AG09319 (cell line): ENCODE measurements at regions not wholly inside any gene's neighbourhood (a gene's known extent, or its start where the extent isn't known, plus 50 kb on each side); places are given as distances from the start of the nearest gene placed in this dataset.

Experiments
- DNase-seq: peaks from one replicate; pipeline ENCODE4 v3.0.0-alpha.2; 2010; ENCODE audit warnings: low read depth; ENCODE audit errors: extremely low read depth
- CTCF ChIP-seq: IDR thresholded peaks from 2 replicates; pipeline ENCODE4 v1.5.1; 2011; ENCODE audit warnings: low read depth, mild to moderate bottlenecking, inconsistent platforms, low read length, moderate library complexity

DNA sequence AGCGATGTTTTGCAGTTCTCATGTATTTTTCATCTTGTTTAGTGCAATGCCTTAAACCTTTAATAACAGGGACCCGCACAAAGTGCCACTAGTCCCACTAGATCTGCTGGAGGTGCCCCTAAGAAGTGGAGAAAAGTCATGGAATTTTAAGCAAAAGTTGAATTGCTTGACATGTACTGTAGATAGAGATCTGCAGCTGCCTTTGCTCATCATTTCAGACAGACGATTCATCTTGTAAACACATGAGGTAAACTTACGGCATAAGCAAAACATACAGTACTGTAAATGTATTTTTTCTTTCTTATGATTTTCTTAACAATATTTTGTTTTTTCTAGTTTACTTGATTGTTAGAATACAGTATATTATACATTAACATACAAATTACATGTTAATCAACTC is 295.6 kb downstream of the CASP12 start:
- TF ChIP-seq CTCF, result no peak
- no peak for DNase-seq

GRCh38 chr11:104594228-104594958 is 303.9 kb downstream of the CASP12 start:
- no peak for TF ChIP-seq CTCF
- no peak for DNase-seq

DNA sequence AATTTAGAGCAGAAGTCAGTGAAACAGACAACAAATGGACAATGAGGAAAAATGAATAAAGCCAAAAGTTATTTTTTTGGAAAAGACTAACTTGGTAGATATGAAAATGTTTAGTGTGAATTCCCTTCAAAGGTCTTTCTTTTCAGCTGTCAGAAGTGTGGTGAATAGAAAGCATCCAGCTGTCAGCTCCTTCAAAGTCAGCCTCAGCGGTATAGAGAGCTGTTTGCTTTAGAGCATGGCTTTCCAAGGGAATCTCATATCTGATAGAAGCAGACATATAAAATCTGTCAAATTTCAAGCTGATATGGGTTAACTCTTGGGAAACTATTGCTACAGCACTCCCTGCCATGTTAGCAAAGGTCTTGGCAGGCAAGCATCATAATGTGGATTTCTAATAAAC is 309.3 kb downstream of the CASP12 start:
- no peak for DNase-seq
- no peak for TF ChIP-seq CTCF

GRCh38 chr11:104588446-104588845 is 309.8 kb downstream of the CASP12 start:
- no peak for TF ChIP-seq CTCF
- DNase-seq, result no peak

DNA sequence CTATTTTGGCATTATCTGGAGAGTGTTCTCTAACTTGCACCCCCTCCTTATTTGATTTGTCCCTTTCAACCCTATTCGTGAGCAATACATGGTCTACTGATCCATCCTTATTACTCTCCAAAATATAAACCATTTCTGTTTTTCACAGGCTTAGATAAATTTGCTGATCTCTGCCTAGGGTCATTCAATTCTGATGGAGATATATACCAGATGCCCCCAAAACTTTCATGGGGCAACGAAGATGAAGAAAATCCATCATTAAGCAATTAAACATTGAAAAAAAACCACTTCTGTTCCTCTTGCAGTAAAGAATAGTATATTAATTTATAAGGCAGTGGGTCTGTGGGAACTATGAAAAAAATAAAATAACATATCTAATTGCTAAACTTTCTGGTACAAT is 313.4 kb downstream of the CASP12 start:
- no peak for TF ChIP-seq CTCF
- DNase-seq, result no peak

GRCh38 chr11:104583857-104584256 is 314.4 kb downstream of the CASP12 start:
- TF ChIP-seq CTCF, result no peak
- DNase-seq, result no peak

- DNase-seq, result no peak
- no peak for TF ChIP-seq CTCF
Observed at GRCh38 chr11:104582431-104582830, 315.8 kb downstream of the CASP12 start.
